ENCODE measurements at regions not wholly inside any gene's neighbourhood (a gene's known extent, or its start where the extent isn't known, plus 50 kb on each side); places are given as distances from the start of the nearest gene placed in this dataset.

GRCh38 chr5:2608391-2608790, 143.1 kb downstream of the IRX2 start:
- TF ChIP-seq CTCF (IDR thresholded peaks at IDR 0.05; ENCODE audit: poor library complexity, severe bottlenecking) (no peak), POLR2AphosphoS5 (IDR thresholded peaks at IDR 0.05) (no peak)

Data from neural cell (in vitro differentiated cells).